SH-SY5Y (cell line): ENCODE measurements at regions not wholly inside any gene's neighbourhood (a gene's known extent, or its start where the extent isn't known, plus 50 kb on each side); places are given as distances from the start of the nearest gene placed in this dataset.

Experiments used
- GATA2 ChIP-seq: IDR thresholded peaks from 2 replicates; pipeline ENCODE4 v1.6.1; 2011; ENCODE audit warnings: mild to moderate bottlenecking, low read depth, low read length
- GATA3 ChIP-seq: IDR thresholded peaks from 2 replicates; pipeline ENCODE4 v1.6.1; 2011; ENCODE audit warnings: low read depth, mild to moderate bottlenecking, low read length, moderate library complexity

DNA sequence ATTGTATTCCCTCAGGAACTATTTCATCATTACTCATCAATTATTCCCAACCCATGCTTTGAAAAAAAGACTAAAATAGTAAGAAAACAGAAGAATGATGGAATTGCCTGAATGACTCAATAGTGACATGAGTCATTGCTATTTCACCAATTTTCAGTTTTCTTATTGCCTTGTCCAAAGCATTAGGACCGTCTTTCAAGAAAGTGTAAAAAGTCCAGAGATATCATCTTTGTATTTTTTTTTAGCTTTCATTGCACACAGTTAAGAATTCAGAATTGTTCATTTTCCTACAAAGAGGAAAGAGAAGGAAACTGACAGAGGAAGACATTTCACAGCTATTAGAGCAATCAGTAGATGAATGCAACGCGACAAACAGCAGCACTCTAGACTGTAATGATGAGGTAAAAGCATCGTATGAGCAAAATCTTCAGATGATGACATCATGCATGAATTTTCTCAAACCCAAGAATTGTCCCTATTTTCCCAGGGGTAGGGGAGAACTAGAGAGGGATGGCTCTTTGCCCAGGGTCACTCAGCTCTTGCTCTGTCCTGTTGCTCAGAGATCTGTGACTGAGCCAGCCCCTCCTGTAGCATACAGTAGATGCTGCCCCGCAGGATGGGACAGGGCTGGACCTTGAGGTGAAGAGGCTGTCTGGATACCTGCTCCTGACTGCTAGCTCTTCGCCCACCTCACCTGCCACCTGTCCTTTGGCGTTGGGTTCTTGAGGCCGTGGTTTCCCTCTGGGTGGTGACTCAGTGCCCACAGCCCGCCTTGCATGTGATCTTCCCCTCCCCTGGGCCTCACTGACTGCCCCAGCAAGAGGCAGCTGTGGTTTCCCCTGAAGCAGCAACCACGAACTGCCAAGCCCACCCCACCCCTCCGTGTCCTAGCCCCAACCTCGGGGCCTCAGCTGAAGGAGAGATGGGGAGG lies 84.8 kb downstream of the PPCDC start:
- no peak for TF ChIP-seq GATA3
- TF ChIP-seq GATA2, result no peak
